DMS53 (cell line): ENCODE measurements at regions not wholly inside any gene's neighbourhood (a gene's known extent, or its start where the extent isn't known, plus 50 kb on each side); places are given as distances from the start of the nearest gene placed in this dataset.

ENCODE experiments used
- DNase-seq: peaks from one replicate; lab custom pipeline; 2025; lab: John Stamatoyannopoulos, UW

DNA sequence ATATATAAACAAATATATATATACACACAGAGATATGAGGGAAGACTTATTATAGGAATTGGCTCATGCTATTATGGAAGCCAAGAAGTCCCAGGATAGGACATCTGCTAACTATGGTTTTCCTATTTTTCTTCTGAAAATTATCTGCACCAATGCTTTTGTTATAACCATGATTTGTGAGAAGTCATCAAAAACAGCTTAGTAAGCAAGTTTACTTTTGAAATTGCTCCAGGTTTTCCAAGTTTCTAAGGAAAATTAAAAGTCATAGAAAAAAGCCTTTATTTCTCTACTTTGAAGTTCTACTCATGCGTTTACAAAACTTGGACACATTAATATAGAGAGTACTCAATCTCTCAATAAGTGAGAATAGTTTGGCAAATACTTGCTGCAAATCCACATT is 213.1 kb downstream of the TRAM1L1 start:
- no peak for DNase-seq

DNA sequence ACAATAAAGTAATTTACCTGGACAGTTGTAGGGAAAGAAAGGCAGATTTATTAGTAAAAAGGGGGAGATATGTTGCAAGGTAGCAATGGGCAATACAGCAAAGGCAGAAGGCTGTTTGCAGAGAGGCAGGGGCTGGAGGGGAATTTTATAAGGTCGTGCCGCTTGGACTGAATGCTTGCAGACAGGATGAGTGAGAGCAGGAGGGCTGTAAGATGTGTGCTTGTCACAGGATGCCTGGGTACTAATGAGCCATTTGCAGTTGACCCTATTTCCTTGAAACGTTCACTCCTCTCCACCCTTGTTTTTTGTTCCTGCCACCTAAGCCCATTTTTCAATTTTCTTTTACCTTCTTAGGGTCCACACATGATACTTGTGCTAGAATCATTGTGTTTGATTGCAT is 214.7 kb downstream of the TRAM1L1 start:
- no peak for DNase-seq

DNA sequence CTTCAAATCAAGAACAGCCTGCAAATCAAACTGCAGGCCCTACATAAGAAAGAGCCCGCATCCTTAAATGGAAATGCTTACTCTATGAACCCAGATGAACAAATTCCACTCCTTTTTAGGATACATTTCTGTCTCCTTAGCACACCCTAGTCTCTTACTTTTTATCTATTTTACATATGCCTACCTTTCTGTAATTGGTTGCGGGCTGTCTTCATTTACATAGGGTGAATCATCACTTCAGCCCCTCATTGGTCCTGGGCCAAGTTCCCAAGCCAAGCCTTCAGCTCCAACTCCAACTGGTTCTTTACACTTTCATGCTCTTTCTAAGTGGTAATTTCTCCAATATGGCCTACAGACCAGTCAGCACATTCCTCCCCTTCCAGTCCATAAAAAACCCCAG is 219.3 kb downstream of the TRAM1L1 start:
- DNase-seq, result no peak

DNA sequence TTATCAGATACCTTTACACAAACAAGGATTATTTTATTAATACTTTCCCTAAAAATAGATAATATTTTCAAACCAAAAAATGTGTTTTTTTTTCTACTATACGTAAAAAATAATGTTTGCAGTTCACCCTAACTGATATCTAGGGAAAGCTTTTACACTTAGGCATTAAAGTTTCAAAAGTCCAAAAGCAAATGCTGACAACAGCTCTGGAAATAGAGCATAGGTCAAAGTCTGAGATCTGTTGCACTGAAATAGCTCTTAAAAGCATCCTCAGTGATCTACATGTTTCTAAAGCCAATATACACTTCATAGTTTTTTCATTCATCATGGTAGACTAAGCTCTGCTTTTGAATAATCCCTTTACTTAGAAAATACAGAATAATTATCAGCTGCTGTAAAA is 222.8 kb downstream of the TRAM1L1 start:
- no peak for DNase-seq

DNA sequence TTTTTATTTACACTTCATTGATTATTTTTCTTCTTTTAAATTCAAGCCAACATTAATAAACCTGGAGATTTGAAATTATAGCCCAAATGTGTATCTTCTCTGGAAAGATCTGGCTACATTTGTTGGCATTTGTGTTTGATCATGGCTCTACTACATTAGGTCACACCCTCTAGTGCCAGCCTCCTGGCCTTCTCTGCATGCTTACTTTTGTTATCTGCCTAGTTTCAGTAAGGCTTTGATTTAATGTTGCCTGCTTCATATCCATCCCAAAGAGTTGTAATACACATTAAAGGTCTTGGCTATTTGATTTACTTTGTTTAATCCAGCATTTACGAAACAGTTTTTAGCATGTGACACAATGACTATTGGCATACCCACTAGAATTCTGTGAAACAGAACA is 224.5 kb downstream of the TRAM1L1 start:
- no peak for DNase-seq

DNA sequence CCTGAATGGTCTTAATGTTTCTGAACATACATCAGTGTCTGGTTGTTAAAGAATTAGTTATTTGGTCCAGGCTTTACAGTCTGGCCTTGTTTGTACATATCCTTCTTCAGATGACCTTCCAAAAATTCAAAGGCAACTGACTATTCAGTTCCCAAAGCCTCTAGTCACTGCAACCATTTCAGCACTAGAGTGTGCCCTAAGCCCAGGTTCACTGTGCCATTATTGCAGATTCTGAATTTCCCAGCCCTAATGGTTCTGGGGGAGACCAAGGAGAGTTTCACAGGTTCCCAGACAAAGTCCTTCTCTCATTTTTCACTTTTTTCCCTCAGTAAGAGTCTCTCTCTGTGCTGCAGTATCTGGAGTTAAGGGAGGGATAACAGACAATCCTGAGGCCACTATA is 235.8 kb downstream of the TRAM1L1 start:
- no peak for DNase-seq

DNA sequence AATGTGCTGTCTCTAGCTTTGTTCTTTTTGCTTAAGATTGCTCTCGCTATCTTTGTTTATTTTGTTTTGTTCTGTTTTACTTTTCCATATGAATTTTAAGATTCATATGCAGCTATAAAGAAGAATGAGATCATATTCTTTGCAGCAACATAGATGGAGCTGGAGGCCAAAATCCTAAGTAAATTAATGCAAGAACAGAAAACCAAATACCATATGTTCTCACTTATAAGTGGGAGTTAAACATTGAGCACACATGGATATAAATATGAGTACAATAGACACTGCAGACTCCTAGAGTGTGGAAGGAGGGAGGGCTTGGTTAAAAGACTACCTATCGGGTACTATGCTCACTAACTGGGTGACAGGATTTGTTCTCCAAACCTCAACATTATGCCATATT is 237.8 kb downstream of the TRAM1L1 start:
- no peak for DNase-seq

DNA sequence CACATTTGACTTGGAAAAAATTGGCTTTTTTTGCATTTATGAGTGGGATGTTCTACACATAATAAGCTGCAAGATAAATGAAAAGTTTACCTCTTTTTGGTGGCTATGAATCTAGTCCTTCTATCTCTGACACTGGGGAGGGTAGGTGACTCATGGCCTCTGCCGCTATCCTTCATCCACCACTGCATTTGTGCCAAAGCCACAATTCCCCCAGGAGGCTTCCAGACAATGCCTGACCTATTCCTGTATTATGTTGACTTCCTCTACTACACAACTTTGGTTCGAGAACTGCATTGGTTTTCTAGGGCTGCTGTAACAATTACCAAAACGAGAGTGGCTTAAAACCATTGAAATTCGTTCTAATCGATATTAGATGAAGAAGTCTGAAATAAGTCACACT is 245.6 kb downstream of the TRAM1L1 start:
- DNase-seq, result no peak

DNA sequence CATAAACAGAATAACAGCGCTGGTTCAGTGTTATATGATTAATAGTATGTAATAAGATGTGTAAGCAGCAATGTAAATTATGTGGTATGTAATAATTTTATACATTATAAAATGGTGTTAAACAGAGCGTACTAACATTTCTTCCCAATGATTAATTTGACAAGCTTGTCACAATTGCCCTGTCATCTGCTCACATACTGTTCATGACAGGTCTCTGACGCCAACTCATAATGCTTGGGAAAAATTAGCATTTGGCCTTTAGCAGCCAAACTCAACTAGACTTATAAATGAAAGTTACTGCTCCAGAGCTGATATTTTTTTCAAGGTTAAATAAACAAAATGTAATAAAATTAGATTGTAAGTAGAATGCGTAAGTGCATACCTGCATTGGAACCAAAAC is 246.8 kb downstream of the TRAM1L1 start:
- no peak for DNase-seq

DNA sequence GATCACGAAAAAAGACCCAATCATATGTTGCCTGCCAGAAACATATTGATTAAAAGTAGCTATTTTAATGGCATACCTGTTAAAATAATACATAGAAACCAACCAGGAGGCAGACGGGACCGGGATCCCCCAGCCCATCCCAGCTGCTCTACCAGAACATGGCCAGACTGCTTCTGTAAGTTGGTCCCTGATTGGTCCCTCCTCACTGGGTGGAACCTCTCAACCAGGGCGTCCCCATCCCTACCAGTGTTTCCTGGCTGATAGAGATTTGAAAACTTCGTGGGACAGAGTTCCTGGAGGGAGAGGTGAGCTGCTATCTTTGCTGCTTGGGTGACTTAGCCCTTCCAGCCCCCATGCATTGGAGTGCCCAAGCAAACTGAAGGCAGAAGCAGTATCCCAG is 256.2 kb downstream of the TRAM1L1 start:
- no peak for DNase-seq

DNA sequence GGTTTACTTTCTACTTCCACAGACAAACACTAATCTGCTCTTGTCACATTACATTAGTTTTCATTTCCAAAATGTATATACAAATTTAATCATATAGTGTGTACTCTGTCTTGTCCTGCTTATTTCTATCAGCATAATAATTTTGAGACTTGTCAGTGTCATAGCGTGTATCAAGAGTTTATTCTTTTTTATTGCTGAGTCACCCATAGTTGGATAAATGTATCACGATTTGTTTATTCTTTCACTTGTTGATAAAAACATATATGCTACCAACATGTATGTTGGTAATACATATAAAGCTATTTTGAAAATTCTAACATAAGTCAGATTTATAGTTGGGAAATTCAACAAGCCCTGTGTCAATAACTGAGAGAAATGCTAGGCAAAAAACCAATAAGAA is 261.2 kb downstream of the TRAM1L1 start:
- no peak for DNase-seq

DNA sequence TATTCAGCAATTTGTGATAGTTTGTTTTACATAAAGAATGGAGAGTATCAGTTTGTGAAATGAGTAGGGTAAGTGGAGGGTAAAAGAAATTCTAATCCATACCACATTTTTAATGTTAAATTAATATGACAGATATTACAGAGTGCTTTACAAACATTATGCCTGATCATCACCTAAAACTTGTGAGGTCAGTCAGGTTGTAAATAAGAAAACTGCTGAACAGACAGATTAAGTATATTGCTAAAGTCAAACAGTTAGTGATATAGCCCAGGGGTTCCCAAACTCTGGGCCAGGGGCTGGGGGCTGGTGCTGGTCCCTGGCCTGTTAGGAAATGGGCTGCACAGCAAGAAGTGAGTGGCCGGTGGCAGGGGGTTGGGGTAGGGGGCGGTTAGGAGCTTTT is 273.6 kb downstream of the TRAM1L1 start:
- no peak for DNase-seq

DNA sequence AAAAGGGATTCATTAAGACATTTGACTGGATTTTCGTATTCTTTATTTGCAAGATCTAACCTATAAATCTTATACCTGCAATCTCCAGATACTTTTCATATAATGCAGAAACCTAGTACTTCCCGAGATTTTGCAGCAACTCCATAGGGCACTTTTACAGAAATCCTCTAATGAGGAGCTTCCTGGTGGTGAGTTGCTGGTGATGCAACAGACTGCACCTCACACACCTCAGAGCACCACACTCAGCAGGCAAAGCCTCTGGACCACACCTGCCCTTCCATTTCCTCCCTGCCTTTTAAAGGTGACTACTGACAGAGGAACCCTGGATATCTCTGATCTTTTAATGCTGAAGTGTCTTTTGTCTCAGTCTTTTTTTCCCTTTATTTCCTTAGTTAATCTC is 289.4 kb downstream of the TRAM1L1 start:
- peak; percentile 15 for DNase-seq

DNA sequence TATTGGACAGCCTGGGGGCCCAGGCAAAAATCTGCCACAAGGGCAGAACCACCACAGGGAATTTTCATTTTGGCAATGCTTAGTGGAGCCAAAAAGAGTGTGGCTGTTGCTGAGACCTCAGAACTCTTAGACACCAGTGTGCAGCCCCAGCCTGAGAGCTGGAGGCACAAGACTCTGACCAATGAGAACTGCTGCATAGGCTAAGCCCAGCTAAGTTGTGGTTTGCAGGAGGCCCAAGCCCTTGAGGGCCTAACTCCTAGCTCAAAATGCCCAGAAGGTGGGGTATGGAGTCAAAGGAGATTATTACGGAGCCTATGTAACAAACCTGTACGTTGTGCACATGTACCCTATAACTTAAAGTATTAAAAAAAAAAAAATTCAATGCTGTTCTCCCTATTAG is 296.7 kb downstream of the TRAM1L1 start:
- DNase-seq, result no peak

DNA sequence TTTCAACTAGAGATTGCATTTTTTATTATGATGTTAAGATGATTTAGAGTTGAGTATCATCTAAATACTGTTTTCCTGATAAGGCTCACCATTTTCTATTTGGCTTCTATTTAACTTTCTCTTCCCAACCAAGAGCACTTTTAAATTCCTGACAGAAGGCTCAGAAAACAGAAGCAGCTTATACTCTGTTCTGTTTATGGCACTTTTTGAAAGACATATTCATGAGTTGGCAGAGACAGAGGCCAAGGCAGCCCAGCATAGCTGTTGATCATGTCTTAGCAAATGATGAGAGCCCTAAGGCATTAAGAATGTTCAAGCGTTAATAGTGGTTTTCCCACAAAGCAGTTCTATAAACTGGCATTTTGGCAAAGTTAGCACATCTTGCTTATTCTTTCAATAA is 330.3 kb downstream of the TRAM1L1 start:
- no peak for DNase-seq

DNA sequence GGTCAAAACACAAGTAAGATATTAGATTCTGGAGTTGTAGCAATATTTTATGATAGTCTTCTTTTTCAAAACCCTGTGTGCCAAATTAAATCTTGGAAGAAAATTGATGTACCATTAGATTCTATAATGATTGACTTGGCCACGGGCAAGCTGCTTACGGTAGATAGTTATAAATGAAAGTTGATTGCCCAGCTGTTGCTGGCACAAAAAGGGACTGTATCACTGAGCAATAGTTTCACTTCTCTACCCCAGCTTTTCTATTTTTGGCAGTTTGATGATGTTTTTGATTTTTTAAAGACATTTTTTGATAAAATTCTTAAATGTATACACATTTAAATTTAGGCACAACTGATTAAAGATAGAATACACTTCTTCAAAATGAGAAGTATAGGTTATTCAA is 333.3 kb downstream of the TRAM1L1 start:
- DNase-seq, result no peak

DNA sequence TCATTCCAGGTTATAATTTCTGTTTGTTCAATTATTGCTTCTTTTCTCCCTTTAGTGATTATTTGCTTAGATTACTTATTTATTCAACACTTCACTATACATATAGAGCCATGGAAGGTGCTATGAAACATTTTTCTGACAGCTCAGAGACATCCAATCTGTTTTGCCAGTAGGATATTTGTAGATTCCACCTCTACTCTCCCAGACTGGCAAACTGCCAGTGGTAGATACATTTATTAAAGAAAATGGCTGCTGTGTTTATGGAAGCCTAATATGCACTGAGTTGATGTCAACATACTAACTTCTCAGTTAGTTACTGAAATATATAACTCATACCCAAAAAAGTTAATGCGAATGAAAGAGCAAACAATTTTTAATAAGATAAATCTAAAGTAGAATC is 348.6 kb downstream of the TRAM1L1 start:
- DNase-seq, result peak; percentile 15

DNA sequence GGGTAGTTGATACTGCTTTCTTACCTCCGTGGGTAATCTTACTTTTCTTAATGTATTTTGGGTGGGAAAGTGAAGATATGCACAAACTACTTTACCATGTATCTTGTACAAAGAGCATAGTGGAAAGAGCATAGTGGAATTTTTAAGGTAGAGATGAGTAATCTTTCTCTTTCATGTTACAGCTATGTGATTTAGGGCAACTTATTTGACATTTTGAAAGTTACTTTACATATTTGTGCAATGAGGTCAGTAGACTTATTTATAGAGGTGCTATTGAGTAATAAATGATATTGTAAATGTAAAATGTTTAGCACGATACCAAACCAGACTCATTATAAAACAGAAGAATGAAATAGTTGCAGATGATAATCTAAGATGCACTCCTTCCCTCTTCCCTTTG is 351.2 kb downstream of the TRAM1L1 start:
- no peak for DNase-seq

DNA sequence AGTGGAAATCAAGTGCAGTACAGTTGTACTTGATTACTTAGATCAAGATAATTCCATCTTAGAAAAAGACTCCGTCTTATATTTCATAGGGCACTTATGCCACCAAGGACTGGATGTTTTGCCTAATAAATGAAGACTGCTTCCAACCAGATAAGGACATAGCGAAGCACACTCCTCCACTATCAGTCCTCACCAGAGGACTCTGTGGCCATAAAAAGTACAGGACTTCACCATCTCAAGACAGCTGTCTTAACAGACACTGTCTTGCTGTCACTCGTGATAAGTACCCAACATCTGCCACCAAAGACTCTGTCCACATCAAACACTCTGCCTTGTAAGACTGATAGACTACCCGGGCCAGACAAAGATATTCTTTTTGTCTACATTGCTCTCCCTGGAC is 352.0 kb downstream of the TRAM1L1 start:
- no peak for DNase-seq

DNA sequence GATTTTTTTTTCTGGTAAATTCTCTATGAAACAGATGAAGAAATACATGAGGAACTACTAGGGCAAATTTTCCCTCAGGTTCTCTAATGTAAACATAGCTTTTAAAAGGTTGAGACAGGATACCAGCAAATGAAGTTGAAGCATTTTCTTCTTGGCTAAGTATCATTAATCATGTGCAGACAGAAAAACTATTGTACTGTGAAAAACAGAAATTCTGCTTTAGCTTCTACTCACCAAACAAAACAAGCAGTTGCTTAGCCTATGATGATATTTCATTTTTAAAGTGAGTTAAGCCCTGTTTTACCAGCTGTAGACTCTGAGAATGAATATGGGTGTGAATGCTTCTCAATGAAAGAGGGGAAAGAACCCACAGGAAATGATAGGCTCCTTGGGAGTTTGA is 358.9 kb downstream of the TRAM1L1 start:
- DNase-seq, result no peak

DNA sequence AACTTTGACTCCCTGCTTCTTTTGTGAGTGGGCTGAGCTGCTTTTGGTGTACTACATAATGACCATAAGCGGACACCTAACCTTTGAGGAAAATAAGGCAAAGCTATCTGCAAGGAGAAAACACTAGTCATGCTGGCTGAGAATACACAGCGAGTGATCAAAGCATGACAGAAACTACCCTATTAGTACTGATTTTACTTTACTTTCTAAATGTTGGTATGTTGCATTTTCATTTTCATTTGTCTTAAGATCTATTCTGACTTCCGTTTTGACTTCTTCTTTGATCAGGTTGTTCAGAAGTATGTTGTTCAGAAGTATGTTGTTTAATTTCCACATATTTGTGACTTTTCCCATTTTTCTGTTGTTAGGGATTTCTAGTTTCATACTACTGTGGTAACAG is 361.1 kb downstream of the TRAM1L1 start:
- no peak for DNase-seq

DNA sequence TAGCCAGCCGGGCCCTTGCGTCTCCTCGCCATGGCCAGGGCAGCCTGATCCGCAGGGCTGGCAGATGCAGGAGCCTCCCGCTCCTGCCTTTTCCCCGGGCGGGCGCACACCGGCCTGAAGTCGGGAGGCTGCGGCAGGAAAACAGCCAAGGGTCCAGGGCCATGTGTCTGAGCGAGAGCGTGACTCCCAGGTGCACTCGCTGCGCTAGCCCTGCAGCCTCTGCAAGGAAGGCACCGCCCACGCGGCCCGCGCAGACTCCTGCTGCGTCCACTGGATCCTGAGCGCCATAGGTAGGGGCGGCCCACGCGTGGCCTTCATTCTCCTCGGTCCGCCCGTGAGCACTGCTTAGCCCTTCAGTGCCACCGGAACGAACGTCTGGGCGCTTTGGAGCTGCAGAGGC is 379.9 kb downstream of the TRAM1L1 start:
- DNase-seq, result no peak

DNA sequence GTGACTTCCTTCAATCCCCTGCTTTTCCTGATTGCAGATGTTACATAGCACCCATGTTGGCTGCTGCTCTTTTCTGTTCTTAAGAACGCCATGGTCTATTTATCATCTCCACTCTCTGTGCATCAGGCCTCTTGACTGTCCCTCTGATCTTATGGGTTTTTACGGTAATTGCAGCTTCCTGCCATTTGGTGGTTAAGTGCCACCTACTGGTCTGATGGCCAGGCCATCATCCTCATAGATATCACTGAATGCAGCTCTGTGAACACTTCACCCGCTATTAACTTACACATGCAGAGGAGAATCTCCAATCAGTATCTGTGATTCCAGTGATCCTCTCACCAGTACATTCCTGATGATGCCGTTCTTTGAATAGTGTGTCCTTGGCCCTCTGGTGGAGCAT is 382.4 kb downstream of the TRAM1L1 start:
- peak; percentile 55 for DNase-seq

DNA sequence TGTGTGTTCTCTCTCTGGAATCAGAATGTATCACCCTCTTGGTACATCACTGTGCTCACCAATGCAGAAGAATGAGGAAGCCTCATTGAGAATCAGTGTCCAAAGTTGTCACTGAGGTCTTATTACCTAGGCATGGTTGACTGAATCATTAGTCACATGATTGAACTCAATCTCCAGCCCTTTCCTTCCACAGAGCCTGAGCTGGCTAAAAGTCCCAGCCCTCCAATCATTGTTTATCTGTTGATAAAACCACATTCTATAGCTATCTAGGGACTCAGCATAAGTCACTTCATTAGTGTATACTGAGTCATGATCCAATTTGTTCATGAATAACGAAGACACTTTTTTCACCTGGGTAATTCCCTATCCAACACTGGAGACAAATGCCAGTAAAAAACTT is 396.8 kb downstream of the TRAM1L1 start:
- no peak for DNase-seq

DNA sequence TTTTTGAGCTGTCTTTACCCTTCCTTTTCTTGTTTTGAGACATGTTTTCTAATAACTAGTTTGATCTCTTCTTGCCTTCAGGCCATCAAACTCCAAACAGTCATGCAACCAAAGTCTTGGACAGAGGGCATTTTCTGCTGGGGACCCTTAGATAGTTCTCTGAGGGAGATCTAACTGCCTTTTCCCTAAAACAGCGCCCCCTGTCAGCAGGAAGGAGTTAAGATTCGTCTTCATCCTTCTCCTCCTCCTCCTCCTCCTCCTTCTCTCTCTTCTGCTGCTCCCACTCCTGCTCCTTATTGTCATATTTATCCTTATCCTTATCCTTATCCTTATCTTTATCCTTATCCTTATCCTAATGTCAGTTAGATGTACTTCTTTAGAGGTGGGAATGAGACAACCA is 417.2 kb downstream of the TRAM1L1 start:
- peak; percentile 7 for DNase-seq
